ENCODE measurements at regions not wholly inside any gene's neighbourhood (a gene's known extent, or its start where the extent isn't known, plus 50 kb on each side); places are given as distances from the start of the nearest gene placed in this dataset.

- TF ChIP-seq, protein P1, sequence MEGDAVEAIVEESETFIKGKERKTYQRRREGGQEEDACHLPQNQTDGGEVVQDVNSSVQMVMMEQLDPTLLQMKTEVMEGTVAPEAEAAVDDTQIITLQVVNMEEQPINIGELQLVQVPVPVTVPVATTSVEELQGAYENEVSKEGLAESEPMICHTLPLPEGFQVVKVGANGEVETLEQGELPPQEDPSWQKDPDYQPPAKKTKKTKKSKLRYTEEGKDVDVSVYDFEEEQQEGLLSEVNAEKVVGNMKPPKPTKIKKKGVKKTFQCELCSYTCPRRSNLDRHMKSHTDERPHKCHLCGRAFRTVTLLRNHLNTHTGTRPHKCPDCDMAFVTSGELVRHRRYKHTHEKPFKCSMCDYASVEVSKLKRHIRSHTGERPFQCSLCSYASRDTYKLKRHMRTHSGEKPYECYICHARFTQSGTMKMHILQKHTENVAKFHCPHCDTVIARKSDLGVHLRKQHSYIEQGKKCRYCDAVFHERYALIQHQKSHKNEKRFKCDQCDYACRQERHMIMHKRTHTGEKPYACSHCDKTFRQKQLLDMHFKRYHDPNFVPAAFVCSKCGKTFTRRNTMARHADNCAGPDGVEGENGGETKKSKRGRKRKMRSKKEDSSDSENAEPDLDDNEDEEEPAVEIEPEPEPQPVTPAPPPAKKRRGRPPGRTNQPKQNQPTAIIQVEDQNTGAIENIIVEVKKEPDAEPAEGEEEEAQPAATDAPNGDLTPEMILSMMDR (IDR thresholded peaks at IDR 0.05), result no peak
- TF ChIP-seq EP300 (IDR thresholded peaks at IDR 0.05) (no peak), POLR2A (IDR thresholded peaks at IDR 0.05) (no peak)
Measured at GRCh38 chr9:22838266-22838665, 391.6 kb downstream of the DMRTA1 start.

All from tibial nerve (tissue), 4 donors.